ENCODE measurements at regions not wholly inside any gene's neighbourhood (a gene's known extent, or its start where the extent isn't known, plus 50 kb on each side); places are given as distances from the start of the nearest gene placed in this dataset.
A peak's percentile ranks its signal among the peaks of the same experiment; 100 is the strongest.

DNA sequence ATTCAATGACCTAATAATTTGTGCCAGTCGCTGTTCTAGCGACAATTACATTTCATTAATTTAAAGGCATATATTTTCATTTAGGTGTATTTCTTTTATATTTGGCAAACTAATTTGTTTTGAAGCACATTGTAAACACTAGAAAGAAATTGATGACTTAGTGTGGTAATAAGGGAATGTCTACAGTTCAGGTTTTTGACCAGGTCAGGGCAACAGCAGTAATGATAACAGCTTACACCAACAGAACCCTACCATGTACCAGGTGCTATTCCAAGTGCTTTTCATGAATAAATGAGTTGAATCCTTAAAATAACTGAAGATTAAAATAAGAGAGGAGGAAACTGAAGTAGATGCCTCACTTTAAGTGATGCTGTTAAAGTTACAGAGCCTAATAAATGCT, 85.4 kb upstream of the SLC38A2 start:
- no peak overlapping the region for H3K27ac ChIP-seq (ENCODE audit: insufficient read depth in 1 of 2, low read depth in 1 of 2, low read length in 2 of 2, poor library complexity in 1 of 2, severe bottlenecking in 2 of 2)
- no peaks in the 10 kb centered on the region for H3K9me3 ChIP-seq (ENCODE audit: control extremely low read depth in 1 of 5, control insufficient read depth in 4 of 5, insufficient read depth in 2 of 5, low read depth in 1 of 5, low read length in 4 of 5)
- DNase-seq: no peak
- peaks cover 25 to 59% (median 51%) of the 10 kb centered on the region in 4 experiments for H3K4me1 ChIP-seq (ENCODE audit: control extremely low read depth in 1 of 4, control insufficient read depth in 4 of 4, insufficient read depth in 4 of 4, low read length in 3 of 4)
- H3K36me3 ChIP-seq (ENCODE audit: control insufficient read depth in 4 of 4, insufficient read depth in 4 of 4, low read length in 3 of 4): no peaks in the 10 kb centered on the region
- H3K4me3 ChIP-seq (ENCODE audit: control insufficient read depth in 1 of 7, extremely low read depth in 1 of 7, insufficient read depth in 4 of 7, low read depth in 2 of 7, low read length in 6 of 7): no peak overlapping the region
- CTCF ChIA-PET: no interaction called here
- H3K27me3 ChIP-seq (replicated peaks in 2 of 5; ENCODE audit: control insufficient read depth in 4 of 5, insufficient read depth in 5 of 5, low read length in 4 of 5): no peaks in the 10 kb centered on the region
- no CpG with 5 or more reads among the region's 2 CpGs for WGBS (ENCODE audit: insufficient coverage)
- POLR2A ChIA-PET: no interaction called here

GRCh38 chr12:46456356-46457334, 84.1 kb upstream of the SLC38A2 start:
- Histone ChIP-seq H3K4me3 (ENCODE audit: control insufficient read depth in 1 of 7, extremely low read depth in 1 of 7, insufficient read depth in 4 of 7, low read depth in 2 of 7, low read length in 6 of 7) (no peak overlapping the region), H3K27ac (ENCODE audit: insufficient read depth in 1 of 2, low read depth in 1 of 2, low read length in 2 of 2, poor library complexity in 1 of 2, severe bottlenecking in 2 of 2) (no peak overlapping the region), H3K4me1 (ENCODE audit: control extremely low read depth in 1 of 4, control insufficient read depth in 4 of 4, insufficient read depth in 4 of 4, low read length in 3 of 4) (peaks cover 25 to 59% (median 51%) of the 10 kb centered on the region in 4 experiments), H3K27me3 (replicated peaks in 2 of 5; ENCODE audit: control insufficient read depth in 4 of 5, insufficient read depth in 5 of 5, low read length in 4 of 5) (no peaks in the 10 kb centered on the region), H3K36me3 (ENCODE audit: control insufficient read depth in 4 of 4, insufficient read depth in 4 of 4, low read length in 3 of 4) (no peaks in the 10 kb centered on the region), H3K9me3 (ENCODE audit: control extremely low read depth in 1 of 5, control insufficient read depth in 4 of 5, insufficient read depth in 2 of 5, low read depth in 1 of 5, low read length in 4 of 5) (no peaks in the 10 kb centered on the region)
- ChIA-PET POLR2A (interaction anchor here (0.7 kb wide), 2 partner anchors 80 to 85 kb away, joined by 3 to 4 read pairs; no protein-coding TSS in a partner anchor), CTCF (no interaction called here)
- no peak for DNase-seq
- WGBS (ENCODE audit: insufficient coverage): 46% methylated on average over 3 of the region's 5 CpGs

DNA sequence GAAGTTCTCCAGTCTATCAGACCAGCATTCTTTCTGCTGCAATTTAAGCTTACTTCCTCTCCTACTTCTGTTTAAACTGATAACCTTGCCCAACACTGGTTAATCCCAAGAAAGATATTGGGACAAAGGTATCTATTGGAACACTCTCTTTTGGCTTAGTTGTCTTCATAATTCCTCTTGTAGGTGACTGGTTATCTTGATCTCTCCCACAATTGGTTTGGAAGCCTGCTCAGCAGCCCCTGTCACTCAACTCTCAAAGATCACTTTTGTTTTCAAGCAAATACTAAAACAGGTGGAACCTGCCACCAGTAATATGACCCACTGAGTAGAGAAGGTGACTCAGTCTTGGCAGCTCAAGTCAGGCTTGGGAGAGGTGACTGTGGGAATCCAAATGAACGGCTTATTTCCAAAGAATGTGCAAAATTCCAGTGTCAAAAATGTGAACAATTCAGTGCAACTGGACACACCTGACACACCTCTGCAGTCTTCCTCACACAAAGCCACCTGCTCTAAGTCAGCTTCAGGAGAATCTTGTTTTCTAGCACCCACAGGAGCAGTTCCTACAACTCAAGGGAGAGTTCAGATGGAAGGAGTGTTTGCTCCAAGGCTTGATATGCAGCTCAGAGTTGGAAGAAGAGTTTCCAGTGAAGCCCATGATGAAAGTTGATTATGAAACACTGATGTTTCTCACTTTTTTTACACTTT, 83.2 kb upstream of the SLC38A2 start:
- H3K4me1 ChIP-seq (ENCODE audit: control extremely low read depth in 1 of 4, control insufficient read depth in 4 of 4, insufficient read depth in 4 of 4, low read length in 3 of 4): peaks cover 23 to 54% (median 47%) of the 10 kb centered on the region in 4 experiments
- peak overlapping the region in 1 of 7 experiments; percentile 12 for H3K4me3 ChIP-seq (ENCODE audit: control insufficient read depth in 1 of 7, extremely low read depth in 1 of 7, insufficient read depth in 4 of 7, low read depth in 2 of 7, low read length in 6 of 7)
- POLR2A ChIA-PET: interaction anchor here (0.7 kb wide), 2 partner anchors 79 to 84 kb away, joined by 3 to 4 read pairs; no protein-coding TSS in a partner anchor
- DNase-seq: no peak
- no peaks in the 10 kb centered on the region for H3K9me3 ChIP-seq (ENCODE audit: control extremely low read depth in 1 of 5, control insufficient read depth in 4 of 5, insufficient read depth in 2 of 5, low read depth in 1 of 5, low read length in 4 of 5)
- WGBS (ENCODE audit: insufficient coverage): no CpG with 5 or more reads among the region's 1 CpG
- CTCF ChIA-PET: interaction anchor here (0.7 to 1.5 kb wide), 3 partner anchors 16 to 68 kb away, joined by 3 to 4 read pairs (median 3); no protein-coding TSS in a partner anchor
- no peaks in the 10 kb centered on the region for H3K36me3 ChIP-seq (ENCODE audit: control insufficient read depth in 4 of 4, insufficient read depth in 4 of 4, low read length in 3 of 4)
- H3K27ac ChIP-seq (ENCODE audit: insufficient read depth in 1 of 2, low read depth in 1 of 2, low read length in 2 of 2, poor library complexity in 1 of 2, severe bottlenecking in 2 of 2): no peak overlapping the region
- no peaks in the 10 kb centered on the region for H3K27me3 ChIP-seq (replicated peaks in 2 of 5; ENCODE audit: control insufficient read depth in 4 of 5, insufficient read depth in 5 of 5, low read length in 4 of 5)

DNA sequence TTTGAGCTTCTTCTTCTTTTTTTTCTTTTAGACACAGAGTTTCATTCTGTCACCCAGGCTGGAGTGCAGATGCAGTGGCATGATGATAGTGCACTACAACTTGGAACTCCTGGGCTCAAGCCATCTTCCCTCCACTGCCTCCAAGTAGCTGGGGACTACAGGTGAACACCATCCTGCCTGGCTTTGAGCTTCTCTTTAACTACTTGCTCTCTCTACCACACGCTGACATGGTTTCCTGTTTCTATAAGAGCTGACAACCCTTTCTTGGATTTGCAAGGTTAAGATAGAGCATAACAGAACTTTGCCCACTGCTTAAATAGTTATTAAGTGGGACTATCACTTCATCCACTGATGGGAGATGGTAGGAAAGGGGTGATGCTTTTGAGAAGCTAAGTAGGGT, 82.4 kb upstream of the SLC38A2 start:
- Histone ChIP-seq H3K27me3 (replicated peaks in 2 of 5; ENCODE audit: control insufficient read depth in 4 of 5, insufficient read depth in 5 of 5, low read length in 4 of 5) (no peaks in the 10 kb centered on the region), H3K36me3 (ENCODE audit: control insufficient read depth in 4 of 4, insufficient read depth in 4 of 4, low read length in 3 of 4) (no peaks in the 10 kb centered on the region), H3K4me3 (ENCODE audit: control insufficient read depth in 1 of 7, extremely low read depth in 1 of 7, insufficient read depth in 4 of 7, low read depth in 2 of 7, low read length in 6 of 7) (peak overlapping the region in 2 of 7 experiments; percentile 7 to 15), H3K27ac (ENCODE audit: insufficient read depth in 1 of 2, low read depth in 1 of 2, low read length in 2 of 2, poor library complexity in 1 of 2, severe bottlenecking in 2 of 2) (no peak overlapping the region), H3K9me3 (ENCODE audit: control extremely low read depth in 1 of 5, control insufficient read depth in 4 of 5, insufficient read depth in 2 of 5, low read depth in 1 of 5, low read length in 4 of 5) (no peaks in the 10 kb centered on the region), H3K4me1 (ENCODE audit: control extremely low read depth in 1 of 4, control insufficient read depth in 4 of 4, insufficient read depth in 4 of 4, low read length in 3 of 4) (peaks cover 17 to 54% (median 46%) of the 10 kb centered on the region in 4 experiments)
- 17% methylated on average over 1 of the region's 1 CpG for WGBS (ENCODE audit: insufficient coverage)
- POLR2A ChIA-PET: interaction anchor here (0.6 kb wide), 1 partner anchor 278 kb away, joined by 4 read pairs; no protein-coding TSS in a partner anchor
- CTCF ChIA-PET: interaction anchor here (0.7 to 1.5 kb wide), 4 partner anchors 13 to 67 kb away, joined by 3 to 4 read pairs (median 4); no protein-coding TSS in a partner anchor
- no peak for DNase-seq

GRCh38 chr12:46453428-46453827, 80.9 kb upstream of the SLC38A2 start:
- Histone ChIP-seq H3K36me3 (ENCODE audit: control insufficient read depth in 4 of 4, insufficient read depth in 4 of 4, low read length in 3 of 4) (no peaks in the 10 kb centered on the region), H3K4me3 (ENCODE audit: control insufficient read depth in 1 of 7, extremely low read depth in 1 of 7, insufficient read depth in 4 of 7, low read depth in 2 of 7, low read length in 6 of 7) (no peak overlapping the region), H3K27ac (ENCODE audit: insufficient read depth in 1 of 2, low read depth in 1 of 2, low read length in 2 of 2, poor library complexity in 1 of 2, severe bottlenecking in 2 of 2) (no peak overlapping the region), H3K9me3 (ENCODE audit: control extremely low read depth in 1 of 5, control insufficient read depth in 4 of 5, insufficient read depth in 2 of 5, low read depth in 1 of 5, low read length in 4 of 5) (no peaks in the 10 kb centered on the region), H3K27me3 (replicated peaks in 2 of 5; ENCODE audit: control insufficient read depth in 4 of 5, insufficient read depth in 5 of 5, low read length in 4 of 5) (no peaks in the 10 kb centered on the region), H3K4me1 (ENCODE audit: control extremely low read depth in 1 of 4, control insufficient read depth in 4 of 4, insufficient read depth in 4 of 4, low read length in 3 of 4) (peaks cover 7 to 48% (median 36%) of the 10 kb centered on the region in 4 experiments)
- no peak for DNase-seq
- CTCF ChIA-PET: no interaction called here
- 100% methylated on average over 3 of the region's 3 CpGs for WGBS (ENCODE audit: insufficient coverage)
- POLR2A ChIA-PET: no interaction called here

DNA sequence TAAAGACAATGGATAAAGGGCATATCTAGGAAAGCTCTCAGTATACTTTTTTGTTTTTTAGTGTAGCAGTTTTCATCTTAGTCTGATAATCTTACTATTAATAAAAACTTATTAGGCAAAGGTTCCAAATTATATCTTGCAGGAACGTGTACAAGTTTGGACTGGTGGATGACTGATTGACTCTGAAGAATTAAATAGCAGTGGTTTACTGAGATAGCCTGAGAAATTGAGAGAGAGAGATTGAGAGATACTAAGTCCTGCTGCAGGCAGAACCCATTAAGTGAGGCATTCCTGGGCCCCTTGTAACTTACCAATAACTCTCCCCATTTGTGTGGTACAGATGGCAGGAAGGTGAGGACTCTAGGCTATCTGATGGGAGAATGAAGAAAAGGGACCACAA, 80.2 kb upstream of the SLC38A2 start:
- no peak overlapping the region for H3K27ac ChIP-seq (ENCODE audit: insufficient read depth in 1 of 2, low read depth in 1 of 2, low read length in 2 of 2, poor library complexity in 1 of 2, severe bottlenecking in 2 of 2)
- H3K4me3 ChIP-seq (ENCODE audit: control insufficient read depth in 1 of 7, extremely low read depth in 1 of 7, insufficient read depth in 4 of 7, low read depth in 2 of 7, low read length in 6 of 7): no peak overlapping the region

More for the DNA sequence above, 80.2 kb upstream of the SLC38A2 start:
- CTCF ChIA-PET: no interaction called here
- Histone ChIP-seq H3K9me3 (ENCODE audit: control extremely low read depth in 1 of 5, control insufficient read depth in 4 of 5, insufficient read depth in 2 of 5, low read depth in 1 of 5, low read length in 4 of 5) (peaks cover 0 to 3% (median 0%) of the 10 kb centered on the region in 5 experiments), H3K36me3 (ENCODE audit: control insufficient read depth in 4 of 4, insufficient read depth in 4 of 4, low read length in 3 of 4) (no peaks in the 10 kb centered on the region), H3K27me3 (replicated peaks in 2 of 5; ENCODE audit: control insufficient read depth in 4 of 5, insufficient read depth in 5 of 5, low read length in 4 of 5) (no peaks in the 10 kb centered on the region), H3K4me1 (ENCODE audit: control extremely low read depth in 1 of 4, control insufficient read depth in 4 of 4, insufficient read depth in 4 of 4, low read length in 3 of 4) (peaks cover 5 to 41% (median 31%) of the 10 kb centered on the region in 4 experiments)
- POLR2A ChIA-PET: no interaction called here
- WGBS (ENCODE audit: insufficient coverage): no CpG with 5 or more reads among the region's 1 CpG
- no peak for DNase-seq
